ENCODE measurements at regions not wholly inside any gene's neighbourhood (a gene's known extent, or its start where the extent isn't known, plus 50 kb on each side); places are given as distances from the start of the nearest gene placed in this dataset.
A peak's percentile ranks its signal among the peaks of the same experiment; 100 is the strongest.

- peaks cover 0 to 6% (median 0%) of the 10 kb centered on the region in 4 donors for H3K4me1 ChIP-seq
- no peak overlapping the region for H3K4me3 ChIP-seq
- no peak overlapping the region for H3K27ac ChIP-seq
- DNase-seq: no peak
- intact Hi-C loops (cut with DNase I; ENCODE audit: low total_unique reads): no loop called here
- WGBS, 5 donors: 15 to 59% (median 22%) methylated on average over 2 of the region's 2 CpGs
- no peaks in the 10 kb centered on the region for H3K27me3 ChIP-seq
- no peaks in the 10 kb centered on the region for H3K36me3 ChIP-seq
- TF ChIP-seq POLR2A (IDR thresholded peaks at IDR 0.05): no peak
- TF ChIP-seq CTCF (IDR thresholded peaks at IDR 0.05): no peak
- TF ChIP-seq POLR2AphosphoS5 (IDR thresholded peaks at IDR 0.05): no peak
- peaks cover 0 to 11% (median 3%) of the 10 kb centered on the region in 4 donors for H3K9me3 ChIP-seq
Observed at GRCh38 chr5:24712947-24713346, 68.2 kb upstream of the CDH10 start.

GRCh38 chr5:24712047-24712446 lies 67.3 kb upstream of the CDH10 start:
- intact Hi-C loops (cut with DNase I; ENCODE audit: low total_unique reads): no loop called here
- H3K9me3 ChIP-seq: peaks cover 0 to 11% (median 3%) of the 10 kb centered on the region in 4 donors
- H3K4me1 ChIP-seq: peaks cover 0 to 6% (median 0%) of the 10 kb centered on the region in 4 donors
- H3K27me3 ChIP-seq: no peaks in the 10 kb centered on the region
- no peak for DNase-seq
- no peaks in the 10 kb centered on the region for H3K36me3 ChIP-seq
- WGBS, 5 donors: 65 to 89% (median 84%) methylated on average over 1 of the region's 1 CpG
- no peak overlapping the region for H3K27ac ChIP-seq
- H3K4me3 ChIP-seq: no peak overlapping the region
- TF ChIP-seq POLR2AphosphoS5 (IDR thresholded peaks at IDR 0.05): no peak
- TF ChIP-seq POLR2A (IDR thresholded peaks at IDR 0.05): no peak
- no peak for TF ChIP-seq CTCF (IDR thresholded peaks at IDR 0.05)
- TF ChIP-seq EP300 (IDR thresholded peaks at IDR 0.05): no peak

GRCh38 chr5:24703934-24704333 lies 59.2 kb upstream of the CDH10 start:
- intact Hi-C loops (cut with DNase I; ENCODE audit: low total_unique reads): no loop called here
- peak in 1 of 2 donors; percentile 32 for DNase-seq
- Histone ChIP-seq H3K9me3 (peaks cover 0 to 20% (median 0%) of the 10 kb centered on the region in 4 donors), H3K27ac (no peak overlapping the region), H3K27me3 (no peaks in the 10 kb centered on the region), H3K36me3 (no peaks in the 10 kb centered on the region), H3K4me1 (no peaks in the 10 kb centered on the region), H3K4me3 (no peak overlapping the region)
- no peak for TF ChIP-seq CTCF (IDR thresholded peaks at IDR 0.05)
- no peak for TF ChIP-seq POLR2AphosphoS5 (IDR thresholded peaks at IDR 0.05)
- no peak for TF ChIP-seq POLR2A (IDR thresholded peaks at IDR 0.05)

Small RNA genes in the stretch of these regions (small RNA-seq; reads per million reads assigned to genes)
- gene AC022140.2: 0 reads per million in 4 donors
- gene AC106754.2: 0 reads per million in 4 donors
- 0 reads per million in 4 donors for gene BTG4P1
- 0 reads per million in 4 donors for gene RF00019
- gene RF00070: 0 reads per million in 4 donors
- gene RNU6-374P: 0 reads per million in 4 donors
